Endothelial cell of umbilical vein (primary cell): ENCODE measurements at regions not wholly inside any gene's neighbourhood (a gene's known extent, or its start where the extent isn't known, plus 50 kb on each side); places are given as distances from the start of the nearest gene placed in this dataset.

Experiments
- BruUV-seq: library from RNA; stranded (reverse); fragments of 400-500 nt; replicated peaks from 2 replicates; lab custom pipeline; 2021; lab: Mats Ljungman, UMichigan
- CTCF ChIA-PET: fragments of 300-600, 350-600 bp; sonication (Branson Sonifier 250); formaldehyde crosslinking; loops from one replicate; lab custom pipeline; 2021; ENCODE audit warnings: antibody characterized with exemption, inconsistent platforms; lab: Charles Lee
- POLR2A ChIA-PET: fragments of 300-600, 350-600 bp; sonication (Branson Sonifier 250); formaldehyde crosslinking; loops from one replicate; lab custom pipeline; 2021; ENCODE audit warnings: antibody characterized with exemption, inconsistent platforms; lab: Charles Lee
- DNase-seq: peaks from one replicate; pipeline ENCODE4 v3.0.0-alpha.2; 2011; ENCODE audit warnings: low read depth, low spot score
- FAIRE-seq: peaks from 2 replicates; lab custom pipeline; 2011; peaks lifted over from hg19 to GRCh38; lab: Jason Lieb, UNC
- H2AFZ ChIP-seq: 2 replicates; pipeline ENCODE4 v1.6.0; 2012; ENCODE audit warnings: low read depth, low read length, control low read depth, inconsistent platforms
- H3K27ac ChIP-seq: 2 replicates; pipeline ENCODE4 v1.5.1; 2011; ENCODE audit warnings: low read depth, mild to moderate bottlenecking, control low read depth, low read length, moderate library complexity; ENCODE audit not compliant: insufficient read depth
- H3K27me3 ChIP-seq, 2 experiments: 2 replicates each; pipeline versions ENCODE4 v1.6.0 to v1.6.1; 2011; ENCODE audit warnings: low read length in 2 of 2, mixed read lengths in 1 of 2; ENCODE audit not compliant: control insufficient read depth in 2 of 2, insufficient read depth in 2 of 2
- H3K36me3 ChIP-seq, 2 experiments: 2 replicates in 1 of 2; 3 replicates in 1 of 2; pipeline ENCODE4 v1.5.1; 2011; ENCODE audit warnings: low read length in 2 of 2, mild to moderate bottlenecking in 1 of 2, moderate library complexity in 1 of 2; ENCODE audit not compliant: control insufficient read depth in 2 of 2, insufficient read depth in 2 of 2; ENCODE audit errors: extremely low read depth in 1 of 2
- H3K4me1 ChIP-seq: 3 replicates; pipeline ENCODE4 v1.5.1; 2011; ENCODE audit warnings: mild to moderate bottlenecking, low read length; ENCODE audit not compliant: control insufficient read depth, insufficient read depth; ENCODE audit errors: extremely low read depth
- H3K4me2 ChIP-seq: 2 replicates; pipeline ENCODE4 v1.6.1; 2011; ENCODE audit warnings: low read length, control low read depth, mixed read lengths; ENCODE audit not compliant: insufficient read depth
- H3K4me3 ChIP-seq, 3 experiments: fragments of 200-600 bp in 1 of 3; sonication (generic), shearing (Covaris generic) in 1 of 3; replicated peaks in 1 of 3; 2 replicates each; pipeline ENCODE4 v1.5.1; 2011 to 2016; ENCODE audit warnings: control low read depth in 3 of 3, low read length in 3 of 3, mild to moderate bottlenecking in 2 of 3, inconsistent platforms in 1 of 3, low read depth in 1 of 3, moderate library complexity in 1 of 3; ENCODE audit not compliant: insufficient read depth in 1 of 3
- H3K79me2 ChIP-seq: 2 replicates; pipeline ENCODE4 v1.6.0; 2012; ENCODE audit warnings: low read length, inconsistent platforms; ENCODE audit not compliant: control insufficient read depth, insufficient read depth
- H3K9ac ChIP-seq: replicated peaks from 2 replicates; pipeline ENCODE3; 2011; ENCODE audit warnings: low read length, control low read depth; ENCODE audit not compliant: insufficient read depth; ENCODE audit errors: extremely low read depth
- H3K9me1 ChIP-seq: replicated peaks from 3 replicates; pipeline ENCODE4 v1.6.0; 2011; ENCODE audit warnings: mild to moderate bottlenecking, low read length; ENCODE audit not compliant: control insufficient read depth, insufficient read depth; ENCODE audit errors: extremely low read depth
- H3K9me3 ChIP-seq: replicated peaks from 2 replicates; pipeline ENCODE4 v1.5.1; 2012; ENCODE audit warnings: low read length, inconsistent platforms; ENCODE audit not compliant: control insufficient read depth, insufficient read depth
- H4K20me1 ChIP-seq: replicated peaks from 2 replicates; pipeline ENCODE3; 2011; ENCODE audit warnings: mild to moderate bottlenecking, low read length; ENCODE audit not compliant: control insufficient read depth, insufficient read depth; ENCODE audit errors: extremely low read depth
- CTCF ChIP-seq, 2 donors: IDR thresholded peaks; 1 replicate in 1 of 2; 2 replicates in 1 of 2; pipeline ENCODE4 v1.5.1; 2011; ENCODE audit warnings: low read length in 2 of 2, mild to moderate bottlenecking in 2 of 2, moderate library complexity in 2 of 2, control low read depth in 1 of 2, inconsistent platforms in 1 of 2, low read depth in 1 of 2; ENCODE audit not compliant: insufficient read depth in 1 of 2; ENCODE audit errors: extremely low read depth in 1 of 2
- EZH2 ChIP-seq: IDR thresholded peaks from 2 replicates; pipeline ENCODE4 v1.6.1; 2012; ENCODE audit warnings: borderline replicate concordance, low read depth, mild to moderate bottlenecking, moderate library complexity, low read length, inconsistent platforms; ENCODE audit not compliant: severe bottlenecking
- FOS ChIP-seq: IDR thresholded peaks from 2 replicates; pipeline ENCODE4 v1.6.1; 2011; ENCODE audit warnings: mild to moderate bottlenecking, low read length, moderate library complexity, borderline replicate concordance; ENCODE audit not compliant: insufficient read depth
- GATA2 ChIP-seq: IDR thresholded peaks from 2 replicates; pipeline ENCODE4 v1.7.0; 2011; ENCODE audit warnings: low read depth, mild to moderate bottlenecking, moderate library complexity, mixed read lengths, low read length; ENCODE audit not compliant: insufficient read length, insufficient read depth
- JUN ChIP-seq: IDR thresholded peaks from 2 replicates; pipeline ENCODE4 v1.6.1; 2011; ENCODE audit warnings: borderline replicate concordance, low read depth; ENCODE audit not compliant: insufficient read length, insufficient read depth
- MAX ChIP-seq: IDR thresholded peaks from 2 replicates; pipeline ENCODE4 v1.6.1; 2011; ENCODE audit not compliant: insufficient read depth, insufficient read length
- MYC ChIP-seq: IDR thresholded peaks from one replicate; pipeline ENCODE4 v1.6.1; 2011; ENCODE audit warnings: mild to moderate bottlenecking, low read depth, low read length
- POLR2A ChIP-seq: IDR thresholded peaks from 2 replicates; pipeline ENCODE4 v1.6.1; 2012; ENCODE audit warnings: low read depth, mild to moderate bottlenecking, control low read depth, low read length
- POLR2AphosphoS5 ChIP-seq: IDR thresholded peaks from 2 replicates; pipeline ENCODE4 v1.6.1; 2012; ENCODE audit warnings: low read depth, mild to moderate bottlenecking, control low read depth, low read length, moderate library complexity; ENCODE audit not compliant: insufficient read depth
- dilution Hi-C: fragments of 300-500 bp; cut with MboI; formaldehyde crosslinking; loops from one replicate; pipeline ENCODE4 v1.15.0; 2019; ENCODE audit warnings: low sequenced_read_pairs; ENCODE audit not compliant: extremely low pct_ligation_motif_present
- intact Hi-C: fragments of 100-400 bp; cut with micrococcal nuclease; formaldehyde crosslinking; loops from one replicate; pipeline ENCODE4 v1.10.0; 2022

GRCh38 chr10:53476650-53477312, 704.2 kb upstream of the MBL2 start:
- TF ChIP-seq POLR2A, result no peak
- TF ChIP-seq FOS, result no peak
- no peak for TF ChIP-seq MYC
- TF ChIP-seq GATA2, result no peak
- TF ChIP-seq JUN, result no peak
- no peak for TF ChIP-seq MAX
- TF ChIP-seq POLR2AphosphoS5, result no peak
- TF ChIP-seq CTCF (IDR thresholded peaks at IDR 0.05; ENCODE audit: extremely low read depth in 1 of 2, insufficient read depth in 1 of 2, low read depth in 1 of 2, low read length in 2 of 2), result no peak
- TF ChIP-seq EZH2, result no peak
- FAIRE-seq, result no peak
- Histone ChIP-seq H3K9ac (no peak overlapping the region), H3K27me3 (no peaks in the 10 kb centered on the region), H3K27ac (no peak overlapping the region), H3K4me1 (no peaks in the 10 kb centered on the region), H3K79me2 (no peaks in the 10 kb centered on the region), H3K4me2 (no peak overlapping the region), H3K36me3 (no peaks in the 10 kb centered on the region), H3K9me1 (no peaks in the 10 kb centered on the region), H2AFZ (no peak overlapping the region), H4K20me1 (no peaks in the 10 kb centered on the region), H3K9me3 (no peaks in the 10 kb centered on the region), H3K4me3 (no peak overlapping the region)
- dilution Hi-C loops, result no loop called here
- POLR2A ChIA-PET, result no interaction called here
- no peak for DNase-seq
- BruUV-seq, result no TSS peak
- CTCF ChIA-PET, result no interaction called here
- intact Hi-C loops, result no loop called here
